WTC11 (cell line): ENCODE measurements at regions not wholly inside any gene's neighbourhood (a gene's known extent, or its start where the extent isn't known, plus 50 kb on each side); places are given as distances from the start of the nearest gene placed in this dataset.

Experiments used
- ATAC-seq: fragments of 200-7000 bp; cut with Tn5 transposase; 2 replicates; pipeline ENCODE4 v1.10.0; 2021; ENCODE audit warnings: mild to moderate bottlenecking, moderate library complexity
- CTCF ChIA-PET: fragments of 300-600 bp; sonication (Branson Sonifier 250); formaldehyde crosslinking; loops from one replicate; lab custom pipeline; 2021; ENCODE audit warnings: antibody characterized with exemption; lab: Charles Lee
- POLR2A ChIA-PET: fragments of 350-600 bp; sonication (Branson Sonifier 250); formaldehyde crosslinking; loops from one replicate; lab custom pipeline; 2021; ENCODE audit warnings: antibody characterized with exemption; lab: Charles Lee
- DNase-seq: peaks from one replicate; pipeline ENCODE4 v3.0.0; 2021; ENCODE audit warnings: low spot score
- H3K27ac Mint-ChIP-seq: 2 replicates; pipeline ENCODE4 v1.8.0; 2021; ENCODE audit warnings: mixed read lengths
- H3K27me3 Mint-ChIP-seq: 2 replicates; pipeline ENCODE4 v1.8.0; 2021; ENCODE audit warnings: low read depth, mild to moderate bottlenecking, moderate library complexity, mixed read lengths
- H3K36me3 Mint-ChIP-seq: 2 replicates; pipeline ENCODE4 v1.8.0; 2021; ENCODE audit warnings: mixed read lengths
- H3K4me1 Mint-ChIP-seq: 2 replicates; pipeline ENCODE4 v1.8.0; 2022; ENCODE audit warnings: mixed read lengths
- H3K4me3 Mint-ChIP-seq: 2 replicates; pipeline ENCODE4 v1.8.0; 2021; ENCODE audit warnings: mild to moderate bottlenecking, moderate library complexity, mixed read lengths
- H3K9me3 Mint-ChIP-seq: 2 replicates; pipeline ENCODE4 v1.8.0; 2021; ENCODE audit warnings: mixed read lengths
- ATF1 ChIP-seq: sonication (generic); formaldehyde crosslinking; IDR thresholded peaks from 2 replicates; pipeline ENCODE4 v1.8.1; 2023; ENCODE audit warnings: mild to moderate bottlenecking, moderate library complexity, missing genetic modification reagents
- ATF2 ChIP-seq: sonication (generic); formaldehyde crosslinking; IDR thresholded peaks from 2 replicates; pipeline ENCODE4 v1.8.1; 2022; ENCODE audit warnings: low read depth, missing genetic modification reagents, borderline replicate concordance
- CBFB ChIP-seq: sonication (generic); formaldehyde crosslinking; IDR thresholded peaks from 2 replicates; pipeline ENCODE4 v1.8.1; 2022; ENCODE audit warnings: mild to moderate bottlenecking, low read depth, missing genetic modification reagents
- CTCF ChIP-seq: fragments of 200-600 bp; IDR thresholded peaks from 2 replicates; pipeline ENCODE4 v1.8.0; 2022; ENCODE audit warnings: antibody characterized with exemption
- ELF4 ChIP-seq: sonication (generic); formaldehyde crosslinking; IDR thresholded peaks from 2 replicates; pipeline ENCODE4 v1.8.1; 2022; ENCODE audit warnings: low read depth, mild to moderate bottlenecking, moderate library complexity, missing genetic modification reagents
- FOXK1 ChIP-seq: sonication (generic); formaldehyde crosslinking; IDR thresholded peaks from 2 replicates; pipeline ENCODE4 v1.8.0; 2022; ENCODE audit warnings: mild to moderate bottlenecking, moderate library complexity, missing genetic modification reagents
- GABPB1 ChIP-seq: sonication (generic); formaldehyde crosslinking; IDR thresholded peaks from 2 replicates; pipeline ENCODE4 v1.8.1; 2023; ENCODE audit warnings: mild to moderate bottlenecking, missing genetic modification reagents
- HMGA2 ChIP-seq: fragments of 250-450 bp; sonication (Bioruptor Pico); IDR thresholded peaks from 2 replicates; pipeline ENCODE4 v1.4.0; 2021; ENCODE audit warnings: mild to moderate bottlenecking, moderate library complexity
- MXD4 ChIP-seq: fragments of 250-450 bp; sonication (Bioruptor Pico); IDR thresholded peaks from 2 replicates; pipeline ENCODE4 v1.8.0; 2021; ENCODE audit warnings: mild to moderate bottlenecking, moderate library complexity, borderline replicate concordance
- MYBL2 ChIP-seq: sonication (generic); formaldehyde crosslinking; IDR thresholded peaks from 2 replicates; pipeline ENCODE4 v1.8.1; 2023; ENCODE audit warnings: mild to moderate bottlenecking, moderate library complexity, missing genetic modification reagents
- NFE2L1 ChIP-seq: sonication (generic); formaldehyde crosslinking; IDR thresholded peaks from 2 replicates; pipeline ENCODE4 v1.8.1; 2023; ENCODE audit warnings: missing genetic modification reagents
- NFYB ChIP-seq: sonication (generic); formaldehyde crosslinking; conservative IDR thresholded peaks from 2 replicates; pipeline ENCODE4 v1.8.0; 2022; ENCODE audit warnings: low read depth, missing genetic modification reagents
- OVOL2 ChIP-seq: fragments of 250-450 bp; sonication (Bioruptor Pico); IDR thresholded peaks from 2 replicates; pipeline ENCODE4 v1.9.0; 2021; ENCODE audit warnings: mild to moderate bottlenecking, borderline replicate concordance
- PRRX2 ChIP-seq: fragments of 250-450 bp; sonication (Bioruptor Pico); IDR thresholded peaks from 2 replicates; pipeline ENCODE4 v1.8.0; 2021; ENCODE audit warnings: mild to moderate bottlenecking
- RORB ChIP-seq: fragments of 250-450 bp; sonication (Bioruptor Pico); IDR thresholded peaks from 2 replicates; pipeline ENCODE4 v1.9.0; 2021; ENCODE audit warnings: mild to moderate bottlenecking
- SMAD4 ChIP-seq: sonication (generic); formaldehyde crosslinking; IDR thresholded peaks from 2 replicates; pipeline ENCODE4 v1.8.0; 2022; ENCODE audit warnings: mild to moderate bottlenecking, missing genetic modification reagents
- SOX15 ChIP-seq: fragments of 250-450 bp; sonication (Bioruptor Pico); IDR thresholded peaks from 2 replicates; pipeline ENCODE4 v1.9.0; 2021; ENCODE audit warnings: mild to moderate bottlenecking
- SP1 ChIP-seq: sonication (generic); formaldehyde crosslinking; conservative IDR thresholded peaks from 2 replicates; pipeline ENCODE4 v1.8.1; 2022; ENCODE audit warnings: missing genetic modification reagents
- TEAD1 ChIP-seq: sonication (generic); formaldehyde crosslinking; IDR thresholded peaks from 2 replicates; pipeline ENCODE4 v1.8.0; 2022; ENCODE audit warnings: mild to moderate bottlenecking, missing genetic modification reagents
- USF2 ChIP-seq: sonication (generic); formaldehyde crosslinking; IDR thresholded peaks from 2 replicates; pipeline ENCODE4 v1.8.1; 2023; ENCODE audit warnings: mild to moderate bottlenecking, missing genetic modification reagents, moderate library complexity
- ZBTB21 ChIP-seq: sonication (generic); formaldehyde crosslinking; IDR thresholded peaks from 2 replicates; pipeline ENCODE4 v1.8.1; 2023; ENCODE audit warnings: mild to moderate bottlenecking, missing genetic modification reagents, borderline replicate concordance
- ZNF219 ChIP-seq: sonication (generic); formaldehyde crosslinking; IDR thresholded peaks from 2 replicates; pipeline ENCODE4 v1.8.0; 2023; ENCODE audit warnings: missing genetic modification reagents, mild to moderate bottlenecking, borderline replicate concordance
- ZNF425 ChIP-seq: fragments of 250-450 bp; sonication (Bioruptor Pico); conservative IDR thresholded peaks from 2 replicates; pipeline ENCODE4 v1.9.0; 2021; ENCODE audit warnings: mild to moderate bottlenecking

- no peaks in the 10 kb centered on the region for H3K36me3 Mint-ChIP-seq
These were observed 598.4 kb upstream of the GNPDA2 start for GRCh38 chr4:45324455-45325417.

GRCh38 chr4:45323453-45324058, 597.2 kb upstream of the GNPDA2 start:
- Mint-ChIP-seq H3K27me3 (no peaks in the 10 kb centered on the region), H3K4me1 (no peaks in the 10 kb centered on the region)
- CTCF ChIA-PET, result no interaction called here
- TF ChIP-seq CTCF, result no peak
- TF ChIP-seq ATF2 (CRISPR knock-in tag), result no peak
- TF ChIP-seq, all 79 proteins: peak for 0
- DNase-seq, result no peak
- no peak for ATAC-seq
- H3K4me3 Mint-ChIP-seq, result no peak overlapping the region
- H3K36me3 Mint-ChIP-seq, result no peaks in the 10 kb centered on the region
- POLR2A ChIA-PET, result no interaction called here
- no peak overlapping the region for H3K27ac Mint-ChIP-seq
- no peaks in the 10 kb centered on the region; the same call in 1 of the 2 replicates for H3K9me3 Mint-ChIP-seq

More at GRCh38 chr4:45324455-45325417, 598.4 kb upstream of the GNPDA2 start:
- no peak overlapping the region for H3K27ac Mint-ChIP-seq
- DNase-seq, result no peak
- CTCF ChIA-PET, result no interaction called here
- no peak for ATAC-seq
- no peaks in the 10 kb centered on the region for H3K27me3 Mint-ChIP-seq
- TF ChIP-seq FOXK1 (CRISPR knock-in tag) (no peak), USF2 (CRISPR knock-in tag) (no peak), CBFB (CRISPR knock-in tag) (no peak), CTCF (no peak), SMAD4 (no peak), ZNF425 (no peak)
- POLR2A ChIA-PET, result no interaction called here
- H3K9me3 Mint-ChIP-seq, result no peaks in the 10 kb centered on the region; the same call in 1 of the 2 replicates
- H3K4me3 Mint-ChIP-seq, result no peak overlapping the region
- H3K4me1 Mint-ChIP-seq, result no peaks in the 10 kb centered on the region

GRCh38 chr4:45317739-45318138, 591.4 kb upstream of the GNPDA2 start:
- no peak for ATAC-seq
- H3K4me1 Mint-ChIP-seq, result no peaks in the 10 kb centered on the region
- no peak for DNase-seq
- POLR2A ChIA-PET, result no interaction called here
- H3K27ac Mint-ChIP-seq, result no peak overlapping the region
- no peaks in the 10 kb centered on the region for H3K27me3 Mint-ChIP-seq
- H3K4me3 Mint-ChIP-seq, result no peak overlapping the region
- H3K36me3 Mint-ChIP-seq, result no peaks in the 10 kb centered on the region
- CTCF ChIA-PET, result no interaction called here
- peaks cover 6% of the 10 kb centered on the region for H3K9me3 Mint-ChIP-seq
- no peak for TF ChIP-seq HMGA2 (CRISPR knock-in tag)
- no peak for TF ChIP-seq SOX15 (CRISPR knock-in tag)
- TF ChIP-seq ELF4 (CRISPR knock-in tag), result no peak
- TF ChIP-seq MYBL2, result no peak
- TF ChIP-seq ZBTB21 (CRISPR knock-in tag), result no peak
- TF ChIP-seq NFYB (CRISPR knock-in tag), result no peak
- no peak for TF ChIP-seq RORB
- TF ChIP-seq GABPB1 (CRISPR knock-in tag), result no peak
- no peak for TF ChIP-seq TEAD1 (CRISPR knock-in tag)
- no peak for TF ChIP-seq SP1
- no peak for TF ChIP-seq OVOL2 (CRISPR knock-in tag)
- TF ChIP-seq PRRX2 (CRISPR knock-in tag), result no peak
- TF ChIP-seq MXD4 (CRISPR knock-in tag), result no peak
- TF ChIP-seq ZNF219 (CRISPR knock-in tag), result no peak
- TF ChIP-seq FOXK1 (CRISPR knock-in tag), result no peak
- TF ChIP-seq NFE2L1, result no peak
- no peak for TF ChIP-seq ATF1 (CRISPR knock-in tag)
